Stomach (tissue), 4 donors: ENCODE measurements at regions not wholly inside any gene's neighbourhood (a gene's known extent, or its start where the extent isn't known, plus 50 kb on each side); places are given as distances from the start of the nearest gene placed in this dataset.

ENCODE experiments used
- EP300 ChIP-seq: sonication (generic); formaldehyde crosslinking; IDR thresholded peaks from one replicate; pipeline ENCODE4 v1.6.1; 2017; ENCODE audit warnings: antibody characterized with exemption
- POLR2A ChIP-seq, 4 donors: fragments of 450-650 bp; IDR thresholded peaks; one replicate each; pipeline ENCODE4 v1.6.1; 2016; ENCODE audit warnings: antibody characterized with exemption in 4 of 4, control low read depth in 2 of 4, mild to moderate bottlenecking in 1 of 4, moderate library complexity in 1 of 4
- TF ChIP-seq, protein P1 (sequence below), 7 experiments: fragments of 450-650 bp in 4 of 7; fragments of 200-600 bp in 3 of 7; sonication (generic) in 3 of 7; IDR thresholded peaks; one replicate each; pipeline ENCODE4 v1.5.1; 2016 to 2019; ENCODE audit warnings: antibody characterized with exemption in 7 of 7, control low read depth in 2 of 7, mild to moderate bottlenecking in 1 of 7

DNA sequence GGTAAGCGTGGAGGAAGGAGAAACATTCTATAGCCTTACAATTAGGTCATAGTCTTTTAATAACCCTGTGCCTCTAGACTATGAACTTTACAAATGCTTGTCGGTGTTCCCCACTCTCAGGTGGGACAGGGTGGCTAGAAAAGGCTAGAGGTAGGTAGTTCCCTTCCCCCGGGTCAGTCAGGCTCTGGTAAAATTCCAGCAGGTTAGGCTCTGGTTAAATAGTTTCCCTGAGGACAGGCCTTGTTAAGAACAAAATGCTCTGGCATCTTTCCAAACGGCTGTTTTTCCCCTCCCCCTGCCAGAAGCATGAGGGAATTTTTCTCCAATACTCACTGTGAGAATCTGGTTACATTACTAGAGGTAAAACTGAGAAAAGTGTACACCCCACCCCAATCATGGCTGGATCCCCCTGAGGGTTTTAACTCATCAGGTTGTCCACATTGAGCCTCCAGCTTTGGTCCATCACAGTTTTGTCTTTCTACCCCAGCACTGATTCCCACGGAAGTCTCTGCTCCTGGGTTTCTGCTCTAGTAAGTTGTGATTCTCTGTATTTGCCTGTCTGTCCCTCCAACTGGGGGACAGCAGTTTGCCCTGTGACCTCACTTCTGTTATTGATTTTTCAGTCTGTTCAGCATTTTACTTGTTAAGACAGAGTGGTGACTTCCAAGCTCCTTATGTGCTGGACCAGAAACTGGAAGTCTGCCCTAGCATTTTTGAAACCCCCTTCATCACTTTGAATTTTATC, 84.7 kb upstream of the ADGRF1 start:
- TF ChIP-seq POLR2A (IDR thresholded peaks at IDR 0.05): no peak
- TF ChIP-seq, protein P1, sequence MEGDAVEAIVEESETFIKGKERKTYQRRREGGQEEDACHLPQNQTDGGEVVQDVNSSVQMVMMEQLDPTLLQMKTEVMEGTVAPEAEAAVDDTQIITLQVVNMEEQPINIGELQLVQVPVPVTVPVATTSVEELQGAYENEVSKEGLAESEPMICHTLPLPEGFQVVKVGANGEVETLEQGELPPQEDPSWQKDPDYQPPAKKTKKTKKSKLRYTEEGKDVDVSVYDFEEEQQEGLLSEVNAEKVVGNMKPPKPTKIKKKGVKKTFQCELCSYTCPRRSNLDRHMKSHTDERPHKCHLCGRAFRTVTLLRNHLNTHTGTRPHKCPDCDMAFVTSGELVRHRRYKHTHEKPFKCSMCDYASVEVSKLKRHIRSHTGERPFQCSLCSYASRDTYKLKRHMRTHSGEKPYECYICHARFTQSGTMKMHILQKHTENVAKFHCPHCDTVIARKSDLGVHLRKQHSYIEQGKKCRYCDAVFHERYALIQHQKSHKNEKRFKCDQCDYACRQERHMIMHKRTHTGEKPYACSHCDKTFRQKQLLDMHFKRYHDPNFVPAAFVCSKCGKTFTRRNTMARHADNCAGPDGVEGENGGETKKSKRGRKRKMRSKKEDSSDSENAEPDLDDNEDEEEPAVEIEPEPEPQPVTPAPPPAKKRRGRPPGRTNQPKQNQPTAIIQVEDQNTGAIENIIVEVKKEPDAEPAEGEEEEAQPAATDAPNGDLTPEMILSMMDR (IDR thresholded peaks at IDR 0.05): no peak
- no peak for TF ChIP-seq EP300
